Activated naive CD4-positive, alpha-beta T cell treated with anti-CD3 and anti-CD28 coated beads for 36 hours (primary cell): ENCODE measurements at regions not wholly inside any gene's neighbourhood (a gene's known extent, or its start where the extent isn't known, plus 50 kb on each side); places are given as distances from the start of the nearest gene placed in this dataset.

Experiments
- CTCF ChIA-PET: fragments of 350-600 bp; sonication (Branson Sonifier 250); formaldehyde crosslinking; loops from one replicate; lab custom pipeline; 2021; ENCODE audit warnings: antibody characterized with exemption; lab: Charles Lee
- DNase-seq: peaks from one replicate; pipeline ENCODE4 v3.0.0-alpha.2; 2020
- H3K27ac Mint-ChIP-seq: one replicate; pipeline ENCODE4 v1.8.0; 2021; ENCODE audit warnings: mild to moderate bottlenecking, mixed read lengths
- H3K27me3 Mint-ChIP-seq: one replicate; pipeline ENCODE4 v1.8.0; 2021; ENCODE audit warnings: low read depth, mixed read lengths
- H3K36me3 Mint-ChIP-seq: one replicate; pipeline ENCODE4 v1.8.0; 2021; ENCODE audit warnings: low read depth, mixed read lengths
- H3K4me1 Mint-ChIP-seq: one replicate; pipeline ENCODE4 v1.8.0; 2021; ENCODE audit warnings: low read depth, mixed read lengths
- H3K4me3 Mint-ChIP-seq: one replicate; pipeline ENCODE4 v1.8.0; 2021; ENCODE audit warnings: mild to moderate bottlenecking, moderate library complexity, mixed read lengths
- H3K9me3 Mint-ChIP-seq: one replicate; pipeline ENCODE4 v1.8.0; 2021; ENCODE audit warnings: mixed read lengths
- intact Hi-C: fragments of 100-400 bp; cut with micrococcal nuclease; formaldehyde crosslinking; loops from one replicate; pipeline ENCODE4 v1.15.1; 2023

DNA sequence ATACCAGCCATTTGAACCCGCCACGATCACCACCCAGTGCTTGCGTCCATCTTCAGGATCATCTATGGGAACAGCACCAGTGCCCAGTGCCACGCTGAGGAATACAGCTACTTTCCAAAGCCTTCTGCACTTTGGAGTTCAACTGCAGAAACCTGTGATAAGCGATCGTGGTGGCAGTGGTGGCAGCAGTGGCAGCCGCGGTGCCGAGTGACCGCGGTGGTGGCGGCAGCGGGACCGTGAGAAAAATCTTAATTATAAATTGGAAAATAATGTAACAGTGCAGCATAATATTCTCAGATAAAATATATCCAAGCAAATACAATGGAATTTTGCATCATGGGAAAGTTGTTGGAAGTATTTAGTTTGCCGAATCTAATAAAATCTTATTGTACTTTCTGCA is 2270.9 kb downstream of the PCDH9 start:
- intact Hi-C loops = no loop called here
- no peak for DNase-seq
- CTCF ChIA-PET = no interaction called here
- peaks cover 5% of the 10 kb centered on the region for H3K9me3 Mint-ChIP-seq
- no peak overlapping the region for H3K27ac Mint-ChIP-seq
- H3K4me3 Mint-ChIP-seq = no peak overlapping the region
- H3K27me3 Mint-ChIP-seq = no peaks in the 10 kb centered on the region
- no peaks in the 10 kb centered on the region for H3K4me1 Mint-ChIP-seq
- no peaks in the 10 kb centered on the region for H3K36me3 Mint-ChIP-seq

- Mint-ChIP-seq H3K4me1 (no peaks in the 10 kb centered on the region), H3K9me3 (peaks cover 5% of the 10 kb centered on the region), H3K36me3 (no peaks in the 10 kb centered on the region), H3K4me3 (no peak overlapping the region), H3K27ac (no peak overlapping the region), H3K27me3 (no peaks in the 10 kb centered on the region)
- intact Hi-C loops = no loop called here
- no peak for DNase-seq
- CTCF ChIA-PET = no interaction called here
These were observed 2272.0 kb downstream of the PCDH9 start for GRCh38 chr13:64958106-64958505.

DNA sequence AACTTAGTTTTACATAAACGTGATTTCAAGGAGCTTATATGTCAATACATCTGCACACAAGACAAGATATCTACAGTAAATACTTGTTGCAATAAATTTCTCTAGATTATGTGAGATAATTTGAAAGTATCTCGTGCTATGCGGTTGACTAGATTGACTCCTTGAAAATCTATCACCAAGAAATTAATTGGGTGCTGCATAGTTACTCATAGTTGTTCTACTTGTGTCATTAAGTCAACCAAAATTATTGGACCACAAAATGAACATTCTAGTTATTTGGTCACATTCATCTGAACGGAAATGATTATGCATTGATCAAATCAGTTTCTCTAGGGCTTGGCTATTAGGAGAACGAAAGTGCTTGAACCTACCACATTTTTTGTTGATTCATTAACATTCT is 2291.5 kb downstream of the PCDH9 start:
- Mint-ChIP-seq H3K4me1 (no peaks in the 10 kb centered on the region), H3K9me3 (peaks cover 1% of the 10 kb centered on the region), H3K27ac (no peak overlapping the region), H3K4me3 (no peak overlapping the region), H3K36me3 (no peaks in the 10 kb centered on the region), H3K27me3 (no peaks in the 10 kb centered on the region)
- no peak for DNase-seq
- intact Hi-C loops = no loop called here
- CTCF ChIA-PET = interaction anchor here (0.7 kb wide), 1 partner anchor 64 kb away, joined by 3 read pairs; no protein-coding TSS in a partner anchor

- no peaks in the 10 kb centered on the region for H3K36me3 Mint-ChIP-seq
- DNase-seq = no peak
- no peaks in the 10 kb centered on the region for H3K27me3 Mint-ChIP-seq
- no peak overlapping the region for H3K4me3 Mint-ChIP-seq
- CTCF ChIA-PET = no interaction called here
- no peaks in the 10 kb centered on the region for H3K4me1 Mint-ChIP-seq
- H3K9me3 Mint-ChIP-seq = peaks cover 1% of the 10 kb centered on the region
- intact Hi-C loops = no loop called here
- H3K27ac Mint-ChIP-seq = no peak overlapping the region
These were observed 2292.8 kb downstream of the PCDH9 start for GRCh38 chr13:64937302-64937701.

- H3K4me3 Mint-ChIP-seq = no peak overlapping the region
- H3K9me3 Mint-ChIP-seq = peaks cover 1% of the 10 kb centered on the region
- CTCF ChIA-PET = no interaction called here
- no peaks in the 10 kb centered on the region for H3K27me3 Mint-ChIP-seq
- H3K36me3 Mint-ChIP-seq = no peaks in the 10 kb centered on the region
- H3K4me1 Mint-ChIP-seq = no peaks in the 10 kb centered on the region
- H3K27ac Mint-ChIP-seq = no peak overlapping the region
- no peak for DNase-seq
- intact Hi-C loops = no loop called here
These were observed 2293.3 kb downstream of the PCDH9 start for GRCh38 chr13:64936879-64937278.

GRCh38 chr13:64935441-64935840 is 2294.7 kb downstream of the PCDH9 start:
- CTCF ChIA-PET = no interaction called here
- H3K27me3 Mint-ChIP-seq = no peaks in the 10 kb centered on the region
- no peaks in the 10 kb centered on the region for H3K4me1 Mint-ChIP-seq
- H3K4me3 Mint-ChIP-seq = no peak overlapping the region
- intact Hi-C loops = no loop called here
- no peaks in the 10 kb centered on the region for H3K36me3 Mint-ChIP-seq
- no peak for DNase-seq
- H3K27ac Mint-ChIP-seq = no peak overlapping the region
- peaks cover 1% of the 10 kb centered on the region for H3K9me3 Mint-ChIP-seq

- Mint-ChIP-seq H3K27me3 (no peaks in the 10 kb centered on the region), H3K27ac (no peak overlapping the region), H3K4me3 (no peak overlapping the region)
These were observed 2295.4 kb downstream of the PCDH9 start for GRCh38 chr13:64934569-64935362.

DNA sequence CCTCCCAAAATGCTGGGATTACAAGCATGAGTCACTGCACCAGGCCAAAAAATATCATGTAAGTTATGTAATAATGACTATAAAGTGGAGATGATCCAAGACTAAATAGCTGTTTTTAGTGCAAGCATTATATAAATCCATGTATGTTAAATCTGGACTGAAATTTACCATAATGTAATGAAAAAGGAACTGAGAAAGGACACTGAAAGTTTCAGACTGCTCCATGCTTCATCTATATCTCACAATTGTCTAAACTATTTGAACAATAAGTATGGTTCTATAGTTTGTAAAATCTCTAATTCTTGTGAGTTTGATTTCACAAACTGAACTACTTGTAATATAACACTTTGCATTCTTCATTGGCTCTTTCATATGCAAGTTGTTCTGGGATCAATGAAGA is 2299.5 kb downstream of the PCDH9 start:
- Mint-ChIP-seq H3K4me1 (no peaks in the 10 kb centered on the region), H3K27ac (peak overlapping the region; percentile 41), H3K27me3 (no peaks in the 10 kb centered on the region), H3K4me3 (no peak overlapping the region), H3K36me3 (no peaks in the 10 kb centered on the region), H3K9me3 (peaks cover 3% of the 10 kb centered on the region)
- intact Hi-C loops = no loop called here
- CTCF ChIA-PET = no interaction called here
- no peak for DNase-seq

More at GRCh38 chr13:64934569-64935362, 2295.4 kb downstream of the PCDH9 start:
- intact Hi-C loops = no loop called here
- Mint-ChIP-seq H3K4me1 (no peaks in the 10 kb centered on the region), H3K36me3 (no peaks in the 10 kb centered on the region), H3K9me3 (peaks cover 1% of the 10 kb centered on the region)
- CTCF ChIA-PET = no interaction called here
- no peak for DNase-seq

DNA sequence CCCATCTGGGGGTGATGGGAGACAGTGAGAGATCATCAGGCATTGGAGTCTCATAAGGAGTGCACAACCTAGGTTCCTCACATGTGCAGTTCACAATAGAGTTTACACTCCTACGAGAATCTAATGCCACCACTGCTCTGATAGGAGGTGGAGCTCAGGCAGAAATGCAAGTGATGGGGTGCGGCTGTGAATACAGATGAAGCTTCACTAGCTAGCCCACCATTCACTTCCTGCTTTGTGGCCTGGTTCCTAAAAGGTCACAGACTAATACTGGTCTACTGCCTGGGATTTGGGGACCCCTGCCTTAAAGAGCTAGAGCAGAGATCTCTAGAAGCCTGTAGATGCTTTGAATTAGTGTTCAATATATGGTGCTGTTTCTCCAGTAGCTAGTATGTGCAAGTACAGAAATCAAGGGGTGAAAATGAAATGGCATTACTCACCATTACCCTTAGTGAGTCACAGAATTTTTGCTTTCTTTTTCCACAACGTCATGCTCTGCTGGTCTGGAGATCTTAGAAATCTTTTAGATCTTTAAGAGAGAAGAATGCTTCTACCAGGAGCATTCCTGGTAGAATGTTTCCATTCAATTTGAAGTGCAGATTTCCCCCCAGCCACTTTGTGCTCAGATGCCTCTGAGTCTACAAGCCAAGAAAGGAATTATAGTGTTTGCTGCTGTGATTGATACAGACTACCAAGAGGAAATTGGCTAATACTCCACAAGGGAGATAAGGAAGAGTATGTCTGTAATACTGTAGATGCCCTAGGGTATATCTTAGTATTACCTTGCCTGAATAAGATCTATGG is 2301.2 kb downstream of the PCDH9 start:
- H3K4me1 Mint-ChIP-seq = no peaks in the 10 kb centered on the region
- H3K9me3 Mint-ChIP-seq = peaks cover 2% of the 10 kb centered on the region
- no peaks in the 10 kb centered on the region for H3K27me3 Mint-ChIP-seq
- intact Hi-C loops = no loop called here
- H3K4me3 Mint-ChIP-seq = no peak overlapping the region
- H3K36me3 Mint-ChIP-seq = no peaks in the 10 kb centered on the region
- DNase-seq = no peak
- no peak overlapping the region for H3K27ac Mint-ChIP-seq
- CTCF ChIA-PET = no interaction called here

DNA sequence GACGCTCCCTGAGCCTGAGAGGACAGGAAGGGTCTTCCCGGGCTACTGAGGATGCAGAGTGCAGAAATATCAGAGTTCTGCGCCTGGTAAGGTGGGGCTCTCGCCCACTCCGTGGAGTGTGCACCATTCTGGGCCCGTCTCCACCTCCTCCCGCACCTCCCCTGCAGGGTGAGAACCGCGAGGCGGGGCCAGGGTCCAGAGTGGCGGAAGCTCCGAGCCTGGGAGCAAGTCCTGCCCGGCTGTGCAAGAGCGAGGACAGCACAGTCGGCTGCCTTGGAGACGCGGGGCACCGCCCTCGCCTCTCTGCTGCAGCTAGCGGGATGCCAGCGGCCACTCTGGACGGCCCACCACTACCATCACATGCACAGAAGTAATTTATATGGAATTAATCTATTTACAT is 2304.4 kb downstream of the PCDH9 start:
- no peak overlapping the region for H3K4me3 Mint-ChIP-seq

GRCh38 chr13:64925284-64925683 is 2304.9 kb downstream of the PCDH9 start:
- CTCF ChIA-PET = interaction anchor here (0.6 kb wide), 1 partner anchor 8 kb away, joined by 3 read pairs; no protein-coding TSS in a partner anchor
- Mint-ChIP-seq H3K36me3 (no peaks in the 10 kb centered on the region), H3K27me3 (no peaks in the 10 kb centered on the region), H3K9me3 (peaks cover 2% of the 10 kb centered on the region), H3K27ac (no peak overlapping the region), H3K4me1 (no peaks in the 10 kb centered on the region), H3K4me3 (no peak overlapping the region)
- intact Hi-C loops = no loop called here
- no peak for DNase-seq

More for the DNA sequence above, 2304.4 kb downstream of the PCDH9 start:
- Mint-ChIP-seq H3K27me3 (no peaks in the 10 kb centered on the region), H3K4me1 (no peaks in the 10 kb centered on the region), H3K27ac (no peak overlapping the region), H3K36me3 (no peaks in the 10 kb centered on the region), H3K9me3 (peaks cover 2% of the 10 kb centered on the region)
- CTCF ChIA-PET = interaction anchor here (0.6 kb wide), 1 partner anchor 8 kb away, joined by 3 read pairs; no protein-coding TSS in a partner anchor
- no peak for DNase-seq
- intact Hi-C loops = no loop called here

- CTCF ChIA-PET = no interaction called here
- H3K4me3 Mint-ChIP-seq = no peak overlapping the region
- peaks cover 3% of the 10 kb centered on the region for H3K9me3 Mint-ChIP-seq
- H3K36me3 Mint-ChIP-seq = no peaks in the 10 kb centered on the region
- H3K4me1 Mint-ChIP-seq = no peaks in the 10 kb centered on the region
- no peak overlapping the region for H3K27ac Mint-ChIP-seq
- intact Hi-C loops = no loop called here
- DNase-seq = no peak
- no peaks in the 10 kb centered on the region for H3K27me3 Mint-ChIP-seq
These were observed 2305.7 kb downstream of the PCDH9 start for GRCh38 chr13:64924401-64924800.
